ENCODE measurements at regions not wholly inside any gene's neighbourhood (a gene's known extent, or its start where the extent isn't known, plus 50 kb on each side); places are given as distances from the start of the nearest gene placed in this dataset.
"Not testable (repeated sequence)": the region's sequence is repeated elsewhere in the genome, so short reads cannot be mapped to it uniquely, and the experiment has no call there.

DNA sequence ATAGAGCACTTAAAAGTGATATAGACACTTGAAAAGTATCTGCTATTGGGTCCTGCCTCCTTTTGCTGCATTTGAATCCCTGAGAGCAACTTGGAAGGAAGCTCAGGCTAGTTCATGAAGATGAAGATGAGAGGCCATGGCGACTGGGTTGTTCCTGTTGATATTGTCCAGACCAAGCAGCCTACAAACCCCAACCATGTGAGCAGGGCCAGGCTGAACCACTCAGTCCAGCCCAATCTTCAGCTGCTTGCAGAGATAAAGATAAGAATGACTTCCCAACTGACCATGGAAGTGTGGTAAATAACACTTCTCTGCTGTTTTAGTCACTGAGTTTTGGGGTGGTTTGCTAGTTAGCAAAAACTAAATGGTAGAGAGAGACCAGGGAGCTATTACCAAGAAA, 417.6 kb downstream of the SOX11 start:
- Mint-ChIP-seq H3K27ac (no peak overlapping the region), H3K9me3 (peaks cover 1% of the 10 kb centered on the region), H3K4me3 (no peak overlapping the region), H3K36me3 (no peaks in the 10 kb centered on the region), H3K27me3 (peaks cover 4% of the 10 kb centered on the region), H3K4me1 (no peaks in the 10 kb centered on the region)
- DNase-seq (ENCODE audit: low spot score in 2 of 2) (no peak), ATAC-seq (ENCODE audit: low read depth) (no peak)

DNA sequence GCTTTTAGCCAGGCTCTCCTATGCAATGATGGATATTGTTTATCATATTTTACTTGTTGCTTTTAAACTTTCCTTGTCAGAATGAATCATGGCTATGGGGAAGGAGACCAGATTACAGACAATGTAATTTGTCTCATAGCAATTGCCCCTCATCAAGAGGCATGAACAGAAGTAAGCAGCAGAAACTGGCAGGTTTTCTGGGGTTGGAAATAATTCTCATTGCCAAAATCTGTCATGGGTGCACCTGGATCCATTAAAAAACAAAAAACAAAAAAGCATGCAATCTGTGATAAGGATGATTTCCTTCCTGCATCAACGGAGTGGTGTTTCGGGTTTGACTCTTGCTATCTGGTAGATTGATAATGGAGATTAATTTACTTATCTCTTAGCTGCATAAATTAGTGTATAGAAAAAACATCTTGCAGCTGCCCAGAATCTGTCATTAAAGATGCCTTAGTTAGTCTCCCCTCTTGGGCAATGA, 419.6 kb downstream of the SOX11 start:
- Mint-ChIP-seq H3K9me3 (peaks cover 1% of the 10 kb centered on the region), H3K36me3 (no peaks in the 10 kb centered on the region), H3K4me1 (no peaks in the 10 kb centered on the region), H3K27ac (no peak overlapping the region), H3K4me3 (no peak overlapping the region), H3K27me3 (peaks cover 4% of the 10 kb centered on the region)
- ATAC-seq (ENCODE audit: low read depth) (no peak), DNase-seq (ENCODE audit: low spot score in 2 of 2) (no peak)

DNA sequence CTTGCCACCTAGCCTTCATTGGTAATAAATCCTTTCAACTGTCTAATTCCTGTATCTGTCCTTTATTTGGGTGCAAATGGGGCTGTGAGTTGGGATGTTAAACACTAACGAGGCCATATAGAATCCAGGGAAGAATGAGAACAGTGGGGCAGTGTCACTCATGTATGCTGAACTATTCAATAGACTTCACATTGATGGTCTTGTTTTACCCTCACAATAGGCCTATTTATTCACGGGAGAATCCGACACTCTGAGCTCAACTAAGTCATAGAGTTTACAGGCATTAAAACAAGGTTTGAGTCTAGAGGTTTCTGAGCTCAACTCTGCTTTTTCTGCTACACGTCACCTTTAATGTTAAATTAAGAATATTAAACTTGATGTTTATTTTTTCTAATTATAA, 421.6 kb downstream of the SOX11 start:
- H3K27me3 Mint-ChIP-seq, result peaks cover 3% of the 10 kb centered on the region
- H3K4me3 Mint-ChIP-seq, result no peak overlapping the region
- DNase-seq (ENCODE audit: low spot score in 2 of 2) (no peak), ATAC-seq (ENCODE audit: low read depth) (no peak)
- no peaks in the 10 kb centered on the region for H3K9me3 Mint-ChIP-seq
- no peak overlapping the region for H3K27ac Mint-ChIP-seq
- H3K36me3 Mint-ChIP-seq, result no peaks in the 10 kb centered on the region
- H3K4me1 Mint-ChIP-seq, result no peaks in the 10 kb centered on the region

DNA sequence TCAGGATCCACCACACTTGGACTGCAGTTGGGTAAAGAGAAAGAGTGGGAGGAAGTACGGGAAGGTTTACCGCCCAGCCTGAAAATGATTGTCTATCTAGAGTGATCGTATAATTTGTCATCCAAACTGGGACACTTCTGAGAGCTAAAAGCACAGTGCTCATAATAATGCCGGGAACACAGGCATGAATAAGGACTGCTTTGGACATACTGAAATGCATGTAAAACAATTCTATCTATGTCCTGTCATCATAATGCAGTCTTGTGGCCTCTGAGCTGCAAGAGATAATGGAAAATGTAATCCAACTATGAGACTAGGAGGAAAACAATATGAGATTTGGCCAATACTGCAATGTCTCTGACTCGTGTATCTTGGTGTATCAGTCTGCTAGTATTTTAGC, 435.5 kb downstream of the SOX11 start:
- Mint-ChIP-seq H3K27me3 (no peaks in the 10 kb centered on the region), H3K9me3 (peaks cover 2% of the 10 kb centered on the region), H3K4me1 (peaks cover 3% of the 10 kb centered on the region), H3K27ac (no peak overlapping the region), H3K36me3 (no peaks in the 10 kb centered on the region), H3K4me3 (no peak overlapping the region)
- DNase-seq (ENCODE audit: low spot score in 2 of 2) (no peak), ATAC-seq (ENCODE audit: low read depth) (no peak)

DNA sequence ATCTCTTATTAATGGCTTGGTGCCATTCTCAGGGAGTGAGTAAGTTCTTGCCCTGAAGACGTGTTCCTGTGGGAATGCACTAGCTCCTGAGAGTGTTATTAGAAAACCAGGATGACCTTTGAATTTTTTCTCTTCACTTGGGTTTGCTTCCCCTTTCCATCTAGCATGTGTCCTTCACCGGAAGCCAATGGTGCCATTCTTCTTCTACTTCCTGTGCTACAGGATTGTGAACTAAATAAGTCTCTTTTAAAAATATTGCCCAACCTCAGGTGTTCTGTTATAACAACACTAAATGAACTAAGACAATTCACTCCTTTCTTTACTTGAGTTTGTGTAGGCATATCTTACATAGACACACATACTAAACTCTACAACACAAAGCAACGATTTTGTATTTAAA, 447.0 kb downstream of the SOX11 start:
- Mint-ChIP-seq H3K4me1 (no peaks in the 10 kb centered on the region), H3K27ac (no peak overlapping the region), H3K27me3 (no peaks in the 10 kb centered on the region), H3K4me3 (no peak overlapping the region), H3K36me3 (peaks cover 4% of the 10 kb centered on the region), H3K9me3 (peaks cover 11% of the 10 kb centered on the region)
- DNase-seq (ENCODE audit: low spot score in 2 of 2) (no peak), ATAC-seq (ENCODE audit: low read depth) (no peak)

DNA sequence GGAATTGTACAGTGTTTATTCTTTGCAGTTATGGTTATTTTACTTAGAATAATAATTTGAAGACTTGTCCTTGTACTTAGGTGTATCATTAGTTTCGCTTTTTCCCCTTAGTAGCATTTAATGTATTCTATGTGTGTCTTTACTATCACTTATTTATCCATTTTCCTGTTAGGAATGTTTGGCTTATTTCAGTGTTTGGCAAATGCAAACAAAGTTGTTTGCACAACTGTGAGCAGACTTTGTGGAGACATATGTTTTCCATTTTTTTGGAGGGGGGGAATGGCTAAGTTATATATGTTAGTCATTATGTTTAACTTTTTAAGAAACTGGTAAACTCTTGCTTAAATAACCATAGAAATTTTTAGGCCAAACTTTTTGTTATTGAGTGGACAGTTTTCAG, 447.7 kb downstream of the SOX11 start:
- H3K27ac Mint-ChIP-seq, result no peak overlapping the region
- H3K4me1 Mint-ChIP-seq, result no peaks in the 10 kb centered on the region
- peaks cover 12% of the 10 kb centered on the region for H3K9me3 Mint-ChIP-seq
- no peak for ATAC-seq (ENCODE audit: low read depth)
- H3K36me3 Mint-ChIP-seq, result peaks cover 4% of the 10 kb centered on the region
- no peaks in the 10 kb centered on the region for H3K27me3 Mint-ChIP-seq
- no peak overlapping the region for H3K4me3 Mint-ChIP-seq
- DNase-seq (ENCODE audit: low spot score in 2 of 2), result no peak

DNA sequence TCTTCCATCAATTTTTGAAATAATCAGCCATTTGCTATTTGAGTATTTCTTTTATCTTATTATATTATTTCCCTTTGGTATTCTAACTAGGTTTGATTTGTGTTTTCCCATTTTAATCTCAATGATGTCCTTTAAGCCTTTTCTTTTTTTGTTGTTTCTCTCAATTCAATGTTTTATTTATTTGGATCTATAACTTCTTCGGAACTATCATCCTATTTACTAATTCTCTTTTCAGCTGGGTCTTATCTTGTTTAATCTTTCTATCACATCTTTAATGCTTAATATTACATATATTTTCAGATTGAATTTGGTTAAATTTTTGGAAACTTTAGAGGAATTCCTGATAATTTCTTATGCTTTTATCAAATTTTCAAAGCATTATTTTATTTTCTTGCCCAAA, 448.3 kb downstream of the SOX11 start:
- ATAC-seq (ENCODE audit: low read depth) (no peak), DNase-seq (ENCODE audit: low spot score in 2 of 2) (no peak)
- Mint-ChIP-seq H3K4me3 (no peak overlapping the region), H3K27ac (no peak overlapping the region), H3K9me3 (peaks cover 12% of the 10 kb centered on the region), H3K27me3 (no peaks in the 10 kb centered on the region), H3K36me3 (peaks cover 4% of the 10 kb centered on the region), H3K4me1 (no peaks in the 10 kb centered on the region)

DNA sequence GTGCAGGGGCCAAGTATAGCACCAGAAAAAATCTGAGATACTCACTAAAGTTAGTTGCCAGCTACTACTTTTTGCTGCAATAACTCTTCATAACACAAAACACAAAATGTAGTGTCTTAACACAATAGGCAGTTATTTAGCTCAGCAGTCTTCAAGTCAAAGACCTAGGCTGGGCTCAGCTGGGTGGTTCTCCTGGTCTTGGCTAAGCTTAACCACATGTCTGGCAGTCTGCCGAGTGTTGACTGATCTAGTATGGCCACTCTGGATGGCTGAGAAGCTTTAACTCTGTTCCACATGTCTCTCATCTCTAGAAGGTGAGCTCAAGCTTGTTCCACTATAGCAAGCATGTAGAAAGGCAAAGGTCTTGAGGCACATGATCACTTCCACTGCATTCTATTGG, 451.6 kb downstream of the SOX11 start:
- no peak overlapping the region for H3K27ac Mint-ChIP-seq

DNA sequence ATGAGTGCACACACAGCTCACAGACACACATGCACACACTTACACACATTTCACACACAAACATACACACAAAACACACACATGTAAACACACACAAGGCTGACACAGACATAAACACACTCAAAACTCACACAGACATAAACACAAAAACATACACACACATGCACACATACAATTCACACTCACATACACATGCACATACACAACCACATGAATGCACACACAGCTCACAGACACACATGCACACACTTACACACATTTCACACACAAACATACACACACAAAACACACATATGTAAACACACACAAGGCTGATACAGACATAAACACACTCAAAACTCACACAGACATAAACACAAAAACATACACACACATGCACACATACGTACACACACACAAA, 455.0 kb downstream of the SOX11 start:
- H3K4me3 Mint-ChIP-seq; H3K27me3 Mint-ChIP-seq; ATAC-seq (ENCODE audit: low read depth); H3K27ac Mint-ChIP-seq; DNase-seq (ENCODE audit: low spot score in 2 of 2); H3K9me3 Mint-ChIP-seq; H3K36me3 Mint-ChIP-seq; H3K4me1 Mint-ChIP-seq: not testable (repeated sequence)

More for the DNA sequence above, 451.6 kb downstream of the SOX11 start:
- DNase-seq (ENCODE audit: low spot score in 2 of 2) (no peak), ATAC-seq (ENCODE audit: low read depth) (no peak)
- Mint-ChIP-seq H3K27me3 (no peaks in the 10 kb centered on the region), H3K4me1 (no peaks in the 10 kb centered on the region), H3K36me3 (peaks cover 4% of the 10 kb centered on the region), H3K4me3 (no peak overlapping the region), H3K9me3 (peaks cover 9% of the 10 kb centered on the region)

DNA sequence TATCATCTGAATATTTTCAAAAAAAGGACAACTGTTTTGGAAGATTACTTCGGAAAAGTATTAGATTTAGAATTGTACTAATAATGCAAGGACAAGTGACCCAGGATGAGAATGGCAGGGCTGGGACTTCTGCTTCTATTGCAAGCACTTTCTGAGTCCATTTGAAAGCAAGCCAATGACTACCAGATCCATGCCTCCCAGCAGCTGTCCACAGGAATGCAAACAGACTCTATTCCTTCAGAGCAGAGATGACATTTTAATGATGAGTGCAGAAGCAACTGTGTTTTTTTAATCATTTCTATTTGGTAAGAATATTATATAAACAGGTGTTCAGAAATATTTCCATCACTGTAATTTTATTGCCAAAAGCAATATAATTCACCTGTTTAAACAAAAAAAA, 456.7 kb downstream of the SOX11 start:
- Mint-ChIP-seq H3K4me1 (peaks cover 2% of the 10 kb centered on the region), H3K27me3 (no peaks in the 10 kb centered on the region), H3K4me3 (no peak overlapping the region), H3K27ac (no peak overlapping the region), H3K36me3 (no peaks in the 10 kb centered on the region), H3K9me3 (peaks cover 3% of the 10 kb centered on the region)
- ATAC-seq (ENCODE audit: low read depth) (no peak), DNase-seq (ENCODE audit: low spot score in 2 of 2) (no peak)

DNA sequence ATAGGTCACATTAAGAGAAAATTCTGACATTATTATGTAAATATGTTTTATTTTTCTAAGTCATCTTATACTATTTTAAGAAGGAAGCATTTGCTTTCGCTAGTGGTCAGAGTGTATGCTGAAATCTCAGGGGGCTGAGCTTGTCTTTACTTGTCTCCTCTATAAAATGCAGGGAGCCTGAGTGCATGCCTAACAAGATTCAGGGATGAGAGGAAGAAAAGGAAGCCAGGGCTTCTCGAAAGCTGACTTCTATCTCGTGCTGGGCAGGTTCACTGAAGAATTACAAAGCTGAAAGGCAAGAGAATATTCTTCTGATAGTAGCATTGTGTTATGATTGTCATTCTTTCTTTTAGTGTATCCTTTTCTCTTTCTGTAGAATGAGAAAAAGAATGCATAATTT, 467.4 kb downstream of the SOX11 start:
- DNase-seq (ENCODE audit: low spot score in 2 of 2) (no peak), ATAC-seq (ENCODE audit: low read depth) (no peak)
- H3K27ac Mint-ChIP-seq, result no peak overlapping the region
- H3K4me1 Mint-ChIP-seq, result no peaks in the 10 kb centered on the region
- H3K9me3 Mint-ChIP-seq, result peaks cover 4% of the 10 kb centered on the region
- peaks cover 2% of the 10 kb centered on the region for H3K36me3 Mint-ChIP-seq
- no peak overlapping the region for H3K4me3 Mint-ChIP-seq
- peaks cover 3% of the 10 kb centered on the region for H3K27me3 Mint-ChIP-seq

DNA sequence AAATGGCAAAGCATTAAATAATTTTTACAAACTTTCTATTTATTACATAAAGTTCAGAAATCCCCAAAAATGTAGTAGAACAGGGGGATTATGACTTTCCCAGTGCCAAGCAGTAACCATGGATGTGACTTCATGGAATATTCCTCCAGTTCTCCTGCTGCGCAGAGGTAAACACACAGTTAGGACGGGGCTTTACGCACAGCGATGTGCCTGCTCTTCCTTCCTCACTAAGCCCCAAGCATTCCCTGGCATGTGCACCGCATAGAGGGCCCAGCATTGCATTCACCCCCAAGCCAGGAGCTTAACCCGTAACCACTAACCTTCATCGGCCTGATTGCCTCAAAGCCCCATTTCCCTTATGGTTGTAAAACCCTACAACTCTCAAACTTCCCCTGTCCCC, 471.7 kb downstream of the SOX11 start:
- Mint-ChIP-seq H3K27me3 (peaks cover 1% of the 10 kb centered on the region), H3K27ac (no peak overlapping the region), H3K9me3 (peaks cover 3% of the 10 kb centered on the region), H3K36me3 (no peaks in the 10 kb centered on the region), H3K4me1 (peaks cover 6% of the 10 kb centered on the region), H3K4me3 (no peak overlapping the region)
- DNase-seq (ENCODE audit: low spot score in 2 of 2), result no peak
- no peak for ATAC-seq (ENCODE audit: low read depth)

DNA sequence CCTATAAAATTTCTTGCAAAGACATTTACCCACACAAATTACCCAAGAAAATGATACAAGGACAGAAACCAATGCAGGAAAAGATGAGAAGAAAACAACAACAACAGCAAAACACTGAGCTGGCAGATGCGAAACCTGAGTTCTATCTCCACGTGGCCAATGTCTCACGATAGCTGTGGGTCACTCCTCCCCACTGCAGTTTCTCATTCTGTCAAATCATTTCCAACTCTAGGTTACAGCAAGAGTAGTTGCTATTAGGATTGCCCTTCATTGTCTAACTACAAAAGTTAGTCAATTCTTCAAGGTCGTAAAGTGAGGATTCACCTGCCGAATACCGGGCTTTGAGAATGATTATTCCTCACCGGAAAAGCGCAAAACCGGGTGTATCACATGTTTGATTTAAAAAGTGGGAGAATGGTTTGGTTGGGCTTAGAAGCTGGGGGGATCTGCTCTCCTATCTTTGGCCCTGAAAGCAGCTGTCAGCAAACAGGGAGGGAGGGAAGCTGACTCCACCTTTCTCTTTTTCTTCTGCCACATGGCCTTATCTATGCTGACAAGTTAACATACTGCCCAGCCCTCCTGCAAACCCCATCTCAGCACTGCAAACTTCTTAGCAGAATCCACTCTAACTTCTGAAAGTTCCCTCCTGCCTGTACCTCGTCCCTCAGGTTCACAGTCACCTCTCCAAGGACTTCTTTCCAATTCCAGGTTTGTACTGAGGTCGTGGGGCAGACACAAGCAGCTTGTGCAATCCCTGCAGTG, 473.0 kb downstream of the SOX11 start:
- no peak for ATAC-seq (ENCODE audit: low read depth)
- Mint-ChIP-seq H3K27ac (no peak overlapping the region), H3K4me1 (peaks cover 7% of the 10 kb centered on the region), H3K9me3 (peaks cover 3% of the 10 kb centered on the region), H3K36me3 (no peaks in the 10 kb centered on the region), H3K4me3 (no peak overlapping the region), H3K27me3 (no peaks in the 10 kb centered on the region)
- no peak for DNase-seq (ENCODE audit: low spot score in 2 of 2)

DNA sequence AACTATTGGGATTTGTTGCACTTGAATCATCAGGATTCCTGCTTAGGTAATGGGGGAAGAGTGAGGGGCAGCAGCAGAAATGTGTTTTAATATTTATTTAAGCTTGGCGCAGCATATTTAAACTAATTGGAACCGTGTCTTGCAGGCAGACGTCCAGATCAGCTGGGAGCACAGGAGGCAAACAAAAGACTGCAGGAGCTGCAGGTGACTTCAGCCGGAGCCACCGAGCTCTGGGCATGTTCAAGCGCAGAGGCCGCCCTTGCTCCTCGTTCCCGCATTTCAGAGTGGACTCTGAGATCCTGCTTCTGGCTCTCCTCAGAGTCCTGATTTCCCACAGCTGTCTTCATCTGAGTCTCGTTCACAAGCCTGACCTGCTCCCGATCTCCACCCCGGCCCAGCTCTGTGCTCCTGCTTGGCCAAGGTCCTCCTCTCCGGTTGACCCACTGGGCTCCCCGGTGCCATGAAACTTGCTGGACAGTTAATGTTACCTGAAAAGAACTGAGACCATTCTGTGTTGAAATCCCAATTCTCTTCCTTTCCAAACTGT, 475.5 kb downstream of the SOX11 start:
- no peaks in the 10 kb centered on the region for H3K27me3 Mint-ChIP-seq
- H3K27ac Mint-ChIP-seq, result no peak overlapping the region
- no peaks in the 10 kb centered on the region for H3K36me3 Mint-ChIP-seq
- ATAC-seq (ENCODE audit: low read depth), result no peak
- peaks cover 7% of the 10 kb centered on the region for H3K4me1 Mint-ChIP-seq
- no peak overlapping the region for H3K4me3 Mint-ChIP-seq
- DNase-seq (ENCODE audit: low spot score in 2 of 2), result no peak
- H3K9me3 Mint-ChIP-seq, result peaks cover 3% of the 10 kb centered on the region

DNA sequence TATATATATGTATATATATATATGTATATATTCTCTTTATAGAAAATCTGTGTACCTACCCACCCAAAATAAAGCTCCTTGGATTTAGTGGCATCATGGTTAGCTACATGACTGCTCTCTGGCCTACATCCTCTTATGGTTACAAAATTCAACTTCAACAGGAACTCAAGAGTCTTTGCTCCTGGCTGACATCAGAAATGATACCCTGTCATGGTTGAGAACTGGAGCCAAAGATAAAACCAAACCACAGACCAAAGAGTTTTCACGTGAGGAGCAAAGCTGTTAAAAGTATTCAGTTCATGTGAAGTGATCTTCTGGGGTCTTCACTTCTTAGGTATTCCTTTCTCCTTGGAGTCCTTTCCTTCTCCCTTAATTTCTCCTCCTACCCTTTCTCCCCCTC, 476.3 kb downstream of the SOX11 start:
- Mint-ChIP-seq H3K4me3 (no peak overlapping the region), H3K4me1 (peaks cover 7% of the 10 kb centered on the region)
- ATAC-seq (ENCODE audit: low read depth), result peak; percentile 41

More for the DNA sequence above, 476.3 kb downstream of the SOX11 start:
- no peak for DNase-seq (ENCODE audit: low spot score in 2 of 2)
- Mint-ChIP-seq H3K9me3 (peaks cover 3% of the 10 kb centered on the region), H3K27me3 (no peaks in the 10 kb centered on the region), H3K27ac (no peak overlapping the region), H3K36me3 (no peaks in the 10 kb centered on the region)

Data from memory B cell (primary cell).